HL-60 (cell line): ENCODE measurements at regions not wholly inside any gene's neighbourhood (a gene's known extent, or its start where the extent isn't known, plus 50 kb on each side); places are given as distances from the start of the nearest gene placed in this dataset.

Source experiments
- DNase-seq, 2 experiments: peaks; one replicate each; pipeline ENCODE4 v3.0.0-alpha.2; 2010 to 2020; ENCODE audit warnings: low read depth in 1 of 2, low spot score in 1 of 2
- H3K27ac ChIP-seq: fragments of 250-450 bp; sonication (Bioruptor Pico); replicated peaks from 2 replicates; pipeline ENCODE4 v1.5.1; 2020; ENCODE audit warnings: mild to moderate bottlenecking, moderate library complexity
- H3K27me3 ChIP-seq: fragments of 250-450 bp; sonication (Bioruptor Pico); 2 replicates; pipeline ENCODE4 v1.5.1; 2021; ENCODE audit warnings: mild to moderate bottlenecking, moderate library complexity; ENCODE audit not compliant: insufficient read depth, poor library complexity, severe bottlenecking
- H3K4me3 ChIP-seq: replicated peaks from 2 replicates; pipeline ENCODE4 v1.5.1; 2011; ENCODE audit warnings: mild to moderate bottlenecking, control low read depth, low read length; ENCODE audit not compliant: insufficient read depth
- GABPA ChIP-seq: IDR thresholded peaks from 2 replicates; pipeline ENCODE4 v1.6.1; 2012; ENCODE audit warnings: low read depth
- POLR2AphosphoS5 ChIP-seq: IDR thresholded peaks from 2 replicates; pipeline ENCODE4 v1.6.1; 2012; ENCODE audit warnings: low read depth
- SPI1 ChIP-seq: IDR thresholded peaks from 2 replicates; pipeline ENCODE4 v1.6.1; 2012; ENCODE audit warnings: low read depth, mild to moderate bottlenecking, borderline replicate concordance
- TF ChIP-seq, protein P1 (sequence below): IDR thresholded peaks from 2 replicates; pipeline ENCODE4 v1.6.1; 2012; ENCODE audit warnings: low read depth; ENCODE audit not compliant: insufficient replicate concordance
- TF ChIP-seq, protein P2 (sequence below): IDR thresholded peaks from one replicate; pipeline ENCODE4 v1.5.1; 2011; ENCODE audit warnings: low read length, control low read depth, inconsistent platforms; ENCODE audit not compliant: insufficient read depth

DNA sequence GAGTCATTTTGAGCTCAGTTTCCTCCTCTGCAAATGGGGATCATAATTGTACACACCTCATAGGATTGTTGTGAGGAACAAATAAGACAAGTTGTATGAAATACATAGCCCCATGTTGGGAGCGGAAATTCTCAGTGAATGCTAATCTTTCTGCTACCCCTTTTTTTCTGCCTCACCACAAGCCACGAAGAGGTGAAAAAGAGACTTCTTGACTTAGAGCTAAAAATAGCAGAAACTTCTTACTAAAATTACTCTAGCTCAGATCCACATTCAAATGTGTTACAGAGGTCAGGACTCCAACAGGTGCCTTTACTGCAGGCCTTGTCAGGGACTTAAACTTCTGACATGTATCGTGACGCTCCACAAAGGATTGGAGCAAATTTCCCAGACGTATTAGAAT is 128.5 kb downstream of the MIAT start:
- Histone ChIP-seq H3K4me3 (no peak overlapping the region), H3K27ac (no peak overlapping the region), H3K27me3 (no peaks in the 10 kb centered on the region)
- no peak for DNase-seq
- TF ChIP-seq POLR2AphosphoS5 (no peak), SPI1 (no peak), GABPA (no peak)
- TF ChIP-seq, protein P1, sequence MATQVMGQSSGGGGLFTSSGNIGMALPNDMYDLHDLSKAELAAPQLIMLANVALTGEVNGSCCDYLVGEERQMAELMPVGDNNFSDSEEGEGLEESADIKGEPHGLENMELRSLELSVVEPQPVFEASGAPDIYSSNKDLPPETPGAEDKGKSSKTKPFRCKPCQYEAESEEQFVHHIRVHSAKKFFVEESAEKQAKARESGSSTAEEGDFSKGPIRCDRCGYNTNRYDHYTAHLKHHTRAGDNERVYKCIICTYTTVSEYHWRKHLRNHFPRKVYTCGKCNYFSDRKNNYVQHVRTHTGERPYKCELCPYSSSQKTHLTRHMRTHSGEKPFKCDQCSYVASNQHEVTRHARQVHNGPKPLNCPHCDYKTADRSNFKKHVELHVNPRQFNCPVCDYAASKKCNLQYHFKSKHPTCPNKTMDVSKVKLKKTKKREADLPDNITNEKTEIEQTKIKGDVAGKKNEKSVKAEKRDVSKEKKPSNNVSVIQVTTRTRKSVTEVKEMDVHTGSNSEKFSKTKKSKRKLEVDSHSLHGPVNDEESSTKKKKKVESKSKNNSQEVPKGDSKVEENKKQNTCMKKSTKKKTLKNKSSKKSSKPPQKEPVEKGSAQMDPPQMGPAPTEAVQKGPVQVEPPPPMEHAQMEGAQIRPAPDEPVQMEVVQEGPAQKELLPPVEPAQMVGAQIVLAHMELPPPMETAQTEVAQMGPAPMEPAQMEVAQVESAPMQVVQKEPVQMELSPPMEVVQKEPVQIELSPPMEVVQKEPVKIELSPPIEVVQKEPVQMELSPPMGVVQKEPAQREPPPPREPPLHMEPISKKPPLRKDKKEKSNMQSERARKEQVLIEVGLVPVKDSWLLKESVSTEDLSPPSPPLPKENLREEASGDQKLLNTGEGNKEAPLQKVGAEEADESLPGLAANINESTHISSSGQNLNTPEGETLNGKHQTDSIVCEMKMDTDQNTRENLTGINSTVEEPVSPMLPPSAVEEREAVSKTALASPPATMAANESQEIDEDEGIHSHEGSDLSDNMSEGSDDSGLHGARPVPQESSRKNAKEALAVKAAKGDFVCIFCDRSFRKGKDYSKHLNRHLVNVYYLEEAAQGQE = no peak
- TF ChIP-seq, protein P2, sequence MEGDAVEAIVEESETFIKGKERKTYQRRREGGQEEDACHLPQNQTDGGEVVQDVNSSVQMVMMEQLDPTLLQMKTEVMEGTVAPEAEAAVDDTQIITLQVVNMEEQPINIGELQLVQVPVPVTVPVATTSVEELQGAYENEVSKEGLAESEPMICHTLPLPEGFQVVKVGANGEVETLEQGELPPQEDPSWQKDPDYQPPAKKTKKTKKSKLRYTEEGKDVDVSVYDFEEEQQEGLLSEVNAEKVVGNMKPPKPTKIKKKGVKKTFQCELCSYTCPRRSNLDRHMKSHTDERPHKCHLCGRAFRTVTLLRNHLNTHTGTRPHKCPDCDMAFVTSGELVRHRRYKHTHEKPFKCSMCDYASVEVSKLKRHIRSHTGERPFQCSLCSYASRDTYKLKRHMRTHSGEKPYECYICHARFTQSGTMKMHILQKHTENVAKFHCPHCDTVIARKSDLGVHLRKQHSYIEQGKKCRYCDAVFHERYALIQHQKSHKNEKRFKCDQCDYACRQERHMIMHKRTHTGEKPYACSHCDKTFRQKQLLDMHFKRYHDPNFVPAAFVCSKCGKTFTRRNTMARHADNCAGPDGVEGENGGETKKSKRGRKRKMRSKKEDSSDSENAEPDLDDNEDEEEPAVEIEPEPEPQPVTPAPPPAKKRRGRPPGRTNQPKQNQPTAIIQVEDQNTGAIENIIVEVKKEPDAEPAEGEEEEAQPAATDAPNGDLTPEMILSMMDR = no peak

DNA sequence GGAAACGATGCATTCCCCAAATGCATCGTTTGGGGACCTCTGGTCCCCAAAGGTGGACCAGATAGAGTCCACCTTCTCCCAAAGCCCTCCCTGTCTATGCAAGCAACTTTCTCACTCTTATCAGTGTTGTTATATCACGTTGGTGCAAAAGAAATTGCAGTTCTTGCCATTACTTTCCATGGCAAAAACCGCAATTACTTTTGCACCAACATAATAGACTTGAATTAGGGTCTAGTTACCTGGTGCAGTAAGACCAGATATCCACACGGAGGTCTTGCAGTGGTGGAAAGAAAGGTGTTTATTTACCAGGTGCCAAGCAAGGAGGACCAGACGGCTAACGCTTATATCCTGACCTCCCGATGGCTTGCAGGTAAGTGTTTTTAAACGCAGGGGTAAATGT is 129.0 kb downstream of the MIAT start:
- no peak overlapping the region for H3K4me3 ChIP-seq
- H3K27me3 ChIP-seq = no peaks in the 10 kb centered on the region
- TF ChIP-seq SPI1 = no peak
- TF ChIP-seq POLR2AphosphoS5 = no peak
- TF ChIP-seq, protein P2 = no peak
- no peak for TF ChIP-seq GABPA
- TF ChIP-seq, protein P1 = no peak
- no peak overlapping the region for H3K27ac ChIP-seq
- no peak for DNase-seq

DNA sequence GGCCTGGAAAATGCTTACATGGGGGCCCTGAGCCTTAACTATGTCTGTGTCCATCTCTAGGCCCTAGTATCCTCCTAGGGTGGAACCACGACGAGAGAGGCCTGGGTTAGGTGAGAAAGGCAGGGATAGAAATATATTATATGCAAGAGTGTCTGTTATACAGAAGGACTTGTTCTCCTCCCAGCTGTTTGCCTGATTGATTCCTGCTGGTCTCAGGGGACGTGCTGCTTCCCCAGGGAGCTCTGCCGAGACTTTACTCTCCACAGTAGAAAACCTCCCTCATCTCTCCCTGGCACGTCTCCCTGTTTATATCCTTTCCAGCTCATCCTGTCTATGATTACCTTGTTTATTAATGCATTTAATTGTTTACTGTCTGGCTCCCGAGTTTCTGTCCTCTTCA is 132.6 kb downstream of the MIAT start:
- Histone ChIP-seq H3K4me3 (no peak overlapping the region), H3K27me3 (no peaks in the 10 kb centered on the region), H3K27ac (no peak overlapping the region)
- no peak for DNase-seq
- TF ChIP-seq, protein P1 = no peak
- TF ChIP-seq POLR2AphosphoS5 (no peak), GABPA (no peak), SPI1 (no peak)
- TF ChIP-seq, protein P2 = no peak
